MG63 (cell line): ENCODE measurements at regions not wholly inside any gene's neighbourhood (a gene's known extent, or its start where the extent isn't known, plus 50 kb on each side); places are given as distances from the start of the nearest gene placed in this dataset.

ENCODE experiments used
- DNase-seq: peaks from one replicate; pipeline ENCODE4 v3.0.0-alpha.2; 2020
- H3K27me3 ChIP-seq: fragments of 250-450 bp; sonication (Bioruptor Pico); 2 replicates; pipeline ENCODE4 v1.5.1; 2020; ENCODE audit warnings: mild to moderate bottlenecking, moderate library complexity
- H3K36me3 ChIP-seq: fragments of 250-450 bp; sonication (Bioruptor Pico); 2 replicates; pipeline ENCODE4 v1.5.1; 2020; ENCODE audit warnings: mild to moderate bottlenecking, moderate library complexity
- H3K4me3 ChIP-seq: fragments of 250-450 bp; sonication (Bioruptor Pico); 2 replicates; pipeline ENCODE4 v1.5.1; 2020; ENCODE audit warnings: mild to moderate bottlenecking, moderate library complexity
- H3K9me3 ChIP-seq: fragments of 250-450 bp; sonication (Bioruptor Pico); 2 replicates; pipeline ENCODE4 v1.5.1; 2020; ENCODE audit warnings: mild to moderate bottlenecking, moderate library complexity

- Histone ChIP-seq H3K27me3 (no peaks in the 10 kb centered on the region), H3K36me3 (no peaks in the 10 kb centered on the region), H3K4me3 (no peak overlapping the region), H3K9me3 (no peaks in the 10 kb centered on the region)
- DNase-seq = peak; percentile 67
Observed at GRCh38 chr13:107835339-107836018, 379.9 kb downstream of the LIG4 start.

GRCh38 chr13:107834717-107835116 lies 380.6 kb downstream of the LIG4 start:
- no peak overlapping the region for H3K4me3 ChIP-seq
- H3K36me3 ChIP-seq = no peaks in the 10 kb centered on the region
- H3K27me3 ChIP-seq = no peaks in the 10 kb centered on the region
- H3K9me3 ChIP-seq = no peaks in the 10 kb centered on the region
- no peak for DNase-seq

- H3K27me3 ChIP-seq = no peaks in the 10 kb centered on the region
- H3K4me3 ChIP-seq = no peak overlapping the region
- no peaks in the 10 kb centered on the region for H3K36me3 ChIP-seq
- H3K9me3 ChIP-seq = no peaks in the 10 kb centered on the region
- DNase-seq = no peak
Observed at GRCh38 chr13:107834281-107834680, 381.1 kb downstream of the LIG4 start.

- no peak overlapping the region for H3K4me3 ChIP-seq
- H3K27me3 ChIP-seq = no peaks in the 10 kb centered on the region
- DNase-seq = no peak
- H3K9me3 ChIP-seq = no peaks in the 10 kb centered on the region
- no peaks in the 10 kb centered on the region for H3K36me3 ChIP-seq
Observed at GRCh38 chr13:107832500-107833100, 382.7 kb downstream of the LIG4 start.

- H3K4me3 ChIP-seq = no peak overlapping the region
- no peaks in the 10 kb centered on the region for H3K36me3 ChIP-seq
- H3K27me3 ChIP-seq = no peaks in the 10 kb centered on the region
- no peak for DNase-seq
- H3K9me3 ChIP-seq = no peaks in the 10 kb centered on the region
Observed at GRCh38 chr13:107830804-107831203, 384.5 kb downstream of the LIG4 start.

- Histone ChIP-seq H3K4me3 (peak overlapping the region; percentile 10; the same call in 1 of the 2 replicates), H3K9me3 (no peaks in the 10 kb centered on the region), H3K27me3 (no peaks in the 10 kb centered on the region), H3K36me3 (no peaks in the 10 kb centered on the region)
- no peak for DNase-seq
Observed at GRCh38 chr13:107827840-107828549, 387.3 kb downstream of the LIG4 start.

GRCh38 chr13:107824635-107825034 lies 390.7 kb downstream of the LIG4 start:
- no peaks in the 10 kb centered on the region for H3K36me3 ChIP-seq
- H3K4me3 ChIP-seq = no peak overlapping the region
- DNase-seq = no peak
- no peaks in the 10 kb centered on the region for H3K27me3 ChIP-seq
- no peaks in the 10 kb centered on the region for H3K9me3 ChIP-seq

GRCh38 chr13:107822006-107822405 lies 393.3 kb downstream of the LIG4 start:
- H3K4me3 ChIP-seq = no peak overlapping the region
- no peak for DNase-seq
- H3K36me3 ChIP-seq = no peaks in the 10 kb centered on the region
- no peaks in the 10 kb centered on the region for H3K9me3 ChIP-seq
- H3K27me3 ChIP-seq = no peaks in the 10 kb centered on the region

- Histone ChIP-seq H3K27me3 (no peaks in the 10 kb centered on the region), H3K4me3 (no peak overlapping the region)
- DNase-seq = no peak
Observed at GRCh38 chr13:107821492-107821891, 393.8 kb downstream of the LIG4 start.

GRCh38 chr13:107819071-107819470 lies 396.3 kb downstream of the LIG4 start:
- no peak overlapping the region for H3K4me3 ChIP-seq
- no peak for DNase-seq
- no peaks in the 10 kb centered on the region for H3K9me3 ChIP-seq
- no peaks in the 10 kb centered on the region for H3K27me3 ChIP-seq
- H3K36me3 ChIP-seq = no peaks in the 10 kb centered on the region

More at GRCh38 chr13:107821492-107821891, 393.8 kb downstream of the LIG4 start:
- H3K9me3 ChIP-seq = no peaks in the 10 kb centered on the region
- H3K36me3 ChIP-seq = no peaks in the 10 kb centered on the region

GRCh38 chr13:107817647-107818287 lies 397.6 kb downstream of the LIG4 start:
- no peaks in the 10 kb centered on the region for H3K9me3 ChIP-seq
- H3K27me3 ChIP-seq = no peaks in the 10 kb centered on the region
- DNase-seq = no peak
- H3K4me3 ChIP-seq = no peak overlapping the region
- H3K36me3 ChIP-seq = no peaks in the 10 kb centered on the region

- Histone ChIP-seq H3K4me3 (no peak overlapping the region), H3K27me3 (no peaks in the 10 kb centered on the region), H3K36me3 (no peaks in the 10 kb centered on the region), H3K9me3 (no peaks in the 10 kb centered on the region)
- DNase-seq = no peak
Observed at GRCh38 chr13:107812014-107812412, 403.3 kb downstream of the LIG4 start.

GRCh38 chr13:107811233-107812013 lies 403.9 kb downstream of the LIG4 start:
- H3K27me3 ChIP-seq = no peaks in the 10 kb centered on the region
- no peak overlapping the region for H3K4me3 ChIP-seq
- DNase-seq = no peak
- no peaks in the 10 kb centered on the region for H3K9me3 ChIP-seq
- no peaks in the 10 kb centered on the region for H3K36me3 ChIP-seq

GRCh38 chr13:107809125-107809524 lies 406.2 kb downstream of the LIG4 start:
- H3K36me3 ChIP-seq = no peaks in the 10 kb centered on the region
- no peak for DNase-seq
- no peak overlapping the region for H3K4me3 ChIP-seq
- no peaks in the 10 kb centered on the region for H3K27me3 ChIP-seq
- H3K9me3 ChIP-seq = no peaks in the 10 kb centered on the region

GRCh38 chr13:107808389-107808788 lies 406.9 kb downstream of the LIG4 start:
- Histone ChIP-seq H3K36me3 (no peaks in the 10 kb centered on the region), H3K9me3 (no peaks in the 10 kb centered on the region), H3K4me3 (no peak overlapping the region), H3K27me3 (no peaks in the 10 kb centered on the region)
- no peak for DNase-seq

- no peak overlapping the region for H3K4me3 ChIP-seq
- no peaks in the 10 kb centered on the region for H3K27me3 ChIP-seq
- no peaks in the 10 kb centered on the region for H3K36me3 ChIP-seq
- no peaks in the 10 kb centered on the region for H3K9me3 ChIP-seq
- no peak for DNase-seq
Observed at GRCh38 chr13:107807306-107808073, 407.8 kb downstream of the LIG4 start.
